PC-9 (cell line): ENCODE measurements at regions not wholly inside any gene's neighbourhood (a gene's known extent, or its start where the extent isn't known, plus 50 kb on each side); places are given as distances from the start of the nearest gene placed in this dataset.
"Not testable (repeated sequence)": the region's sequence is repeated elsewhere in the genome, so short reads cannot be mapped to it uniquely, and the experiment has no call there.

Experiments
- BruUV-seq: library from RNA; stranded (reverse); fragments of 400-500 nt; replicated peaks from 2 replicates; lab custom pipeline; 2021; lab: Mats Ljungman, UMichigan
- CTCF ChIA-PET: fragments of 300-600 bp; sonication (Branson Sonifier 250); formaldehyde crosslinking; loops from one replicate; lab custom pipeline; 2022; ENCODE audit warnings: antibody characterized with exemption; lab: Charles Lee
- POLR2A ChIA-PET: fragments of 300-600 bp; sonication (Branson Sonifier 250); formaldehyde crosslinking; loops from one replicate; lab custom pipeline; 2022; ENCODE audit warnings: antibody characterized with exemption; ENCODE audit not compliant: unreplicated experiment; lab: Charles Lee
- DNase-seq, 2 experiments: peaks; one replicate each; pipeline versions ENCODE4 v3.0.0 to v3.0.0-alpha.2; 2015 to 2022; ENCODE audit warnings: mixed read lengths in 1 of 2
- H2AFZ ChIP-seq: fragments of 200-600 bp; sonication (generic); 2 replicates; pipeline ENCODE4 v1.8.1; 2017; ENCODE audit warnings: antibody characterized with exemption
- H3F3A ChIP-seq: fragments of 200-600 bp; sonication (generic); 2 replicates; pipeline ENCODE4 v1.8.1; 2017; ENCODE audit warnings: antibody characterized with exemption, mild to moderate bottlenecking, low read depth; ENCODE audit not compliant: insufficient read depth
- H3K27ac ChIP-seq: fragments of 200-600 bp; sonication (generic); 2 replicates; pipeline ENCODE4 v1.6.1; 2016; ENCODE audit warnings: mixed run types
- H3K27me3 ChIP-seq: fragments of 200-600 bp; sonication (generic); 2 replicates; pipeline ENCODE4 v1.6.1; 2016; ENCODE audit warnings: low read depth, mixed run types; ENCODE audit not compliant: insufficient read depth
- H3K36me3 ChIP-seq: fragments of 200-600 bp; sonication (generic); 2 replicates; pipeline ENCODE4 v1.6.1; 2016; ENCODE audit warnings: low read depth, mixed run types
- H3K4me1 ChIP-seq: fragments of 200-600 bp; sonication (generic); replicated peaks from 2 replicates; pipeline ENCODE4 v1.6.1; 2016; ENCODE audit warnings: mixed run types; ENCODE audit not compliant: insufficient read depth
- H3K4me2 ChIP-seq: fragments of 200-600 bp; sonication (generic); 2 replicates; pipeline ENCODE4 v1.6.1; 2017; ENCODE audit warnings: mixed run types
- H3K4me3 ChIP-seq: fragments of 200-600 bp; sonication (generic); 2 replicates; pipeline ENCODE4 v1.6.1; 2016; ENCODE audit warnings: mixed run types
- H3K79me2 ChIP-seq: fragments of 200-600 bp; sonication (generic); 2 replicates; pipeline ENCODE4 v1.6.1; 2017; ENCODE audit warnings: low read depth, mixed run types
- H3K9me2 ChIP-seq: fragments of 200-600 bp; sonication (generic); 2 replicates; pipeline ENCODE4 v1.8.1; 2017; ENCODE audit warnings: mild to moderate bottlenecking; ENCODE audit not compliant: insufficient read depth
- H3K9me3 ChIP-seq: fragments of 200-600 bp; sonication (generic); 2 replicates; pipeline ENCODE4 v1.8.1; 2016; ENCODE audit warnings: low read depth; ENCODE audit not compliant: insufficient read depth
- H4K20me1 ChIP-seq: fragments of 200-600 bp; sonication (generic); 2 replicates; pipeline ENCODE4 v1.8.1; 2017; ENCODE audit not compliant: insufficient read depth
- CTCF ChIP-seq: fragments of 200-600 bp; sonication (generic); conservative IDR thresholded peaks from 2 replicates; pipeline ENCODE4 v1.6.1; 2017; ENCODE audit warnings: mixed run types, antibody characterized with exemption, mild to moderate bottlenecking, moderate library complexity
- EZH2 ChIP-seq: fragments of 200-600 bp; sonication (generic); IDR thresholded peaks from 2 replicates; pipeline ENCODE4 v1.8.0; 2017; ENCODE audit warnings: antibody characterized with exemption, low read depth
- intact Hi-C: fragments of 100-400 bp; cut with micrococcal nuclease; formaldehyde crosslinking; loops from one replicate; pipeline ENCODE4 v1.10.0; 2022; ENCODE audit not compliant: unreplicated experiment

- DNase-seq, result no peak
- Histone ChIP-seq H4K20me1 (no peaks in the 10 kb centered on the region), H3K4me2 (no peak overlapping the region), H2AFZ (no peak overlapping the region), H3F3A (no peaks in the 10 kb centered on the region), H3K9me3 (0 out of 2 replicates have a peak, but pooled peaks cover 4% of the 10 kb centered on the region), H3K36me3 (no peaks in the 10 kb centered on the region), H3K4me3 (no peak overlapping the region), H3K9me2 (no peaks in the 10 kb centered on the region), H3K27me3 (no peaks in the 10 kb centered on the region), H3K79me2 (no peaks in the 10 kb centered on the region), H3K27ac (no peak overlapping the region), H3K4me1 (no peaks in the 10 kb centered on the region)
- ChIA-PET CTCF (no interaction called here), POLR2A (no interaction called here)
- BruUV-seq, result no TSS peak
- intact Hi-C loops, result no loop called here
- TF ChIP-seq EZH2 (no peak), CTCF (no peak)
These were observed 82.1 kb upstream of the BCHE start for GRCh38 chr3:165919284-165919683.

GRCh38 chr3:165918657-165918979 lies 81.4 kb upstream of the BCHE start:
- intact Hi-C loops, result no loop called here
- TF ChIP-seq EZH2, result no peak
- no peak for TF ChIP-seq CTCF

GRCh38 chr3:165917938-165918656 lies 80.9 kb upstream of the BCHE start:
- H3K9me3 ChIP-seq, H3K4me1 ChIP-seq, H3K79me2 ChIP-seq, intact Hi-C loops, H3F3A ChIP-seq, H3K4me3 ChIP-seq, H3K9me2 ChIP-seq, H3K4me2 ChIP-seq, H3K27me3 ChIP-seq, BruUV-seq, H4K20me1 ChIP-seq, H3K36me3 ChIP-seq, H3K27ac ChIP-seq, DNase-seq, H2AFZ ChIP-seq, CTCF ChIA-PET: not testable (repeated sequence)
- POLR2A ChIA-PET, result interaction anchor here (0.6 kb wide), 1 partner anchor 1817 kb away, joined by 4 read pairs; no protein-coding TSS in a partner anchor

More at GRCh38 chr3:165918657-165918979, 81.4 kb upstream of the BCHE start:
- DNase-seq, result no peak
- Histone ChIP-seq H3K27me3 (no peaks in the 10 kb centered on the region), H3K79me2 (no peaks in the 10 kb centered on the region), H3K27ac (no peak overlapping the region), H3K4me1 (no peaks in the 10 kb centered on the region), H3K4me2 (no peak overlapping the region), H3K9me2 (no peaks in the 10 kb centered on the region), H3F3A (no peaks in the 10 kb centered on the region), H3K4me3 (no peak overlapping the region), H4K20me1 (no peaks in the 10 kb centered on the region), H2AFZ (no peak overlapping the region), H3K9me3 (0 out of 2 replicates have a peak, but pooled peaks cover 4% of the 10 kb centered on the region), H3K36me3 (no peaks in the 10 kb centered on the region)
- CTCF ChIA-PET, result no interaction called here
- POLR2A ChIA-PET, result no interaction called here
- no TSS peak for BruUV-seq

- H2AFZ ChIP-seq, H3K4me2 ChIP-seq, BruUV-seq, H3K9me3 ChIP-seq, H4K20me1 ChIP-seq, H3K27me3 ChIP-seq, H3F3A ChIP-seq, H3K27ac ChIP-seq, H3K9me2 ChIP-seq, POLR2A ChIA-PET, intact Hi-C loops, H3K79me2 ChIP-seq, H3K4me3 ChIP-seq, CTCF ChIA-PET, H3K4me1 ChIP-seq, H3K36me3 ChIP-seq, DNase-seq: not testable (repeated sequence)
These were observed 77.9 kb upstream of the BCHE start for GRCh38 chr3:165915104-165915503.
